SK-N-SH (cell line): ENCODE measurements at regions not wholly inside any gene's neighbourhood (a gene's known extent, or its start where the extent isn't known, plus 50 kb on each side); places are given as distances from the start of the nearest gene placed in this dataset.

ENCODE experiments used
- CTCF ChIA-PET: fragments of 300-600, 350-600 bp; formaldehyde crosslinking; extraction: SDS; loops from one replicate; lab custom pipeline; 2021; lab: Yijun Ruan, JAX
- POLR2A ChIA-PET: fragments of 350-600 bp; sonication (Branson Sonifier 250); formaldehyde crosslinking; extraction: SDS; loops from one replicate; lab custom pipeline; 2020; ENCODE audit warnings: antibody characterized with exemption, inconsistent platforms; lab: Yijun Ruan, JAX
- DNase-seq: peaks from one replicate; pipeline ENCODE4 v3.0.0; 2012
- H2AFZ ChIP-seq: fragments of 200-600 bp; sonication (generic); 2 replicates; pipeline ENCODE4 v1.8.1; 2016; ENCODE audit warnings: antibody characterized with exemption, mild to moderate bottlenecking, low read depth
- H3F3A ChIP-seq: fragments of 200-600 bp; sonication (generic); replicated peaks from 2 replicates; pipeline ENCODE3; 2016; ENCODE audit warnings: antibody characterized with exemption, mild to moderate bottlenecking; ENCODE audit not compliant: insufficient read depth
- H3K27ac ChIP-seq, 2 experiments: fragments of 200-500 bp in 1 of 2; fragments of 200-600 bp in 1 of 2; sonication (Bioruptor generic) in 1 of 2; sonication (generic), shearing (Covaris generic) in 1 of 2; 2 replicates each; pipeline versions ENCODE4 v1.5.1 to v1.6.1; 2014 to 2016; ENCODE audit warnings: low read depth in 2 of 2, inconsistent platforms in 1 of 2, low read length in 1 of 2, mild to moderate bottlenecking in 1 of 2, mixed read lengths in 1 of 2
- H3K27me3 ChIP-seq: fragments of 200-600 bp; sonication (generic), shearing (Covaris generic); 2 replicates; pipeline ENCODE4 v1.6.1; 2016; ENCODE audit warnings: mixed run types; ENCODE audit not compliant: insufficient read depth
- H3K36me3 ChIP-seq, 2 experiments: fragments of 200-500 bp in 1 of 2; fragments of 200-600 bp in 1 of 2; sonication (Bioruptor generic) in 1 of 2; sonication (generic) in 1 of 2; replicated peaks in 1 of 2; 2 replicates each; pipeline versions ENCODE3 to v1.5.1; 2014 to 2016; ENCODE audit warnings: low read length in 1 of 2, mild to moderate bottlenecking in 1 of 2; ENCODE audit not compliant: insufficient read depth in 2 of 2, control insufficient read depth in 1 of 2
- H3K4me1 ChIP-seq, 2 experiments: fragments of 200-500 bp in 1 of 2; fragments of 200-600 bp in 1 of 2; sonication (Bioruptor generic) in 1 of 2; sonication (generic), shearing (Covaris generic) in 1 of 2; 2 replicates each; pipeline versions ENCODE4 v1.5.1 to v1.6.1; 2014 to 2016; ENCODE audit warnings: low read depth in 1 of 2, low read length in 1 of 2, mixed run types in 1 of 2; ENCODE audit not compliant: insufficient read depth in 2 of 2, control insufficient read depth in 1 of 2
- H3K4me2 ChIP-seq: fragments of 200-600 bp; sonication (generic), shearing (Covaris generic); 2 replicates; pipeline ENCODE4 v1.6.1; 2017; ENCODE audit warnings: mixed run types
- H3K4me3 ChIP-seq, 2 experiments: fragments of 200-500 bp in 1 of 2; fragments of 200-600 bp in 1 of 2; sonication (Bioruptor generic) in 1 of 2; sonication (generic), shearing (Covaris generic) in 1 of 2; 2 replicates each; pipeline versions ENCODE4 v1.5.1 to v1.8.1; 2014 to 2016; ENCODE audit warnings: low read depth in 2 of 2, inconsistent platforms in 1 of 2, low read length in 1 of 2, mild to moderate bottlenecking in 1 of 2, mixed read lengths in 1 of 2, moderate library complexity in 1 of 2
- H3K79me2 ChIP-seq: fragments of 200-600 bp; sonication (generic); 2 replicates; pipeline ENCODE4 v1.8.1; 2017; ENCODE audit warnings: mild to moderate bottlenecking; ENCODE audit not compliant: insufficient read depth
- H3K9ac ChIP-seq: fragments of 200-600 bp; sonication (generic); 2 replicates; pipeline ENCODE4 v1.6.1; 2017; ENCODE audit warnings: mixed run types
- H3K9me2 ChIP-seq: fragments of 200-600 bp; sonication (generic); 2 replicates; pipeline ENCODE4 v1.6.1; 2017; ENCODE audit warnings: mixed run types
- H3K9me3 ChIP-seq: fragments of 200-600 bp; sonication (generic); 2 replicates; pipeline ENCODE4 v1.6.1; 2017; ENCODE audit warnings: mixed run types, mild to moderate bottlenecking, moderate library complexity
- H4K20me1 ChIP-seq: fragments of 200-600 bp; sonication (generic); 2 replicates; pipeline ENCODE4 v1.6.1; 2017; ENCODE audit warnings: mild to moderate bottlenecking, mixed run types; ENCODE audit not compliant: insufficient read depth
- EP300 ChIP-seq, 2 experiments: IDR thresholded peaks; 2 replicates each; pipeline versions ENCODE4 v1.4.0 to v1.6.1; 2012; ENCODE audit warnings: borderline replicate concordance in 1 of 2, low read depth in 1 of 2, low read length in 1 of 2
- FOSL2 ChIP-seq: IDR thresholded peaks from 2 replicates; pipeline ENCODE4 v1.4.0; 2012; ENCODE audit warnings: low read depth, mild to moderate bottlenecking, moderate library complexity, borderline replicate concordance
- FOXM1 ChIP-seq: IDR thresholded peaks from 2 replicates; pipeline ENCODE4 v1.4.0; 2012; ENCODE audit warnings: low read depth, mild to moderate bottlenecking
- JUND ChIP-seq: IDR thresholded peaks from 2 replicates; pipeline ENCODE4 v1.4.0; 2012
- MEF2A ChIP-seq: IDR thresholded peaks from 2 replicates; pipeline ENCODE4 v1.4.0; 2012; ENCODE audit warnings: low read depth, borderline replicate concordance
- MXI1 ChIP-seq: IDR thresholded peaks from 2 replicates; pipeline ENCODE4 v1.6.1; 2012; ENCODE audit warnings: mild to moderate bottlenecking, low read depth, low read length, improper control_type of control experiment
- NRF1 ChIP-seq: IDR thresholded peaks from 2 replicates; pipeline ENCODE4 v1.6.1; 2012; ENCODE audit warnings: low read depth, mild to moderate bottlenecking, low read length
- POLR2AphosphoS5 ChIP-seq: IDR thresholded peaks from 2 replicates; pipeline ENCODE4 v1.6.1; 2012; ENCODE audit warnings: low read depth, low read length
- RAD21 ChIP-seq: IDR thresholded peaks from 2 replicates; pipeline ENCODE4 v1.6.1; 2012; ENCODE audit warnings: mild to moderate bottlenecking, low read length
- RFX5 ChIP-seq: IDR thresholded peaks from 2 replicates; pipeline ENCODE4 v1.6.1; 2012; ENCODE audit warnings: mild to moderate bottlenecking, improper control_type of control experiment, low read length
- RXRA ChIP-seq: IDR thresholded peaks from 2 replicates; pipeline ENCODE4 v1.4.0; 2012; ENCODE audit warnings: low read depth, mild to moderate bottlenecking, borderline replicate concordance
- SIN3A ChIP-seq: IDR thresholded peaks from 2 replicates; pipeline ENCODE4 v1.6.1; 2012; ENCODE audit warnings: low read depth, mild to moderate bottlenecking, low read length, moderate library complexity, borderline replicate concordance
- SMC3 ChIP-seq: IDR thresholded peaks from 2 replicates; pipeline ENCODE4 v1.6.1; 2012; ENCODE audit warnings: low read depth, low read length, improper control_type of control experiment
- TAF1 ChIP-seq: IDR thresholded peaks from 2 replicates; pipeline ENCODE4 v1.6.1; 2012; ENCODE audit warnings: low read depth, mild to moderate bottlenecking, low read length, moderate library complexity, borderline replicate concordance
- TEAD4 ChIP-seq: IDR thresholded peaks from 2 replicates; pipeline ENCODE4 v1.4.0; 2012; ENCODE audit warnings: mild to moderate bottlenecking, borderline replicate concordance; ENCODE audit not compliant: insufficient read depth
- WGBS: methylation state at CpG from one replicate; pipeline ENCODE4 v1.1.6; 2017; ENCODE audit warnings: low lambda C conversion rate; 5-methylcytosine and 5-hydroxymethylcytosine counted together
- TF ChIP-seq, protein P1 (sequence below): IDR thresholded peaks from 2 replicates; pipeline ENCODE4 v1.6.1; 2012; ENCODE audit warnings: mild to moderate bottlenecking, low read depth, low read length, moderate library complexity
- TF ChIP-seq, protein P2 (sequence below): IDR thresholded peaks from 2 replicates; pipeline ENCODE4 v1.4.0; 2012; ENCODE audit warnings: low read depth
- TF ChIP-seq, protein P3 (sequence below): IDR thresholded peaks from 2 replicates; pipeline ENCODE4 v1.4.0; 2012; ENCODE audit warnings: low read depth, borderline replicate concordance

DNA sequence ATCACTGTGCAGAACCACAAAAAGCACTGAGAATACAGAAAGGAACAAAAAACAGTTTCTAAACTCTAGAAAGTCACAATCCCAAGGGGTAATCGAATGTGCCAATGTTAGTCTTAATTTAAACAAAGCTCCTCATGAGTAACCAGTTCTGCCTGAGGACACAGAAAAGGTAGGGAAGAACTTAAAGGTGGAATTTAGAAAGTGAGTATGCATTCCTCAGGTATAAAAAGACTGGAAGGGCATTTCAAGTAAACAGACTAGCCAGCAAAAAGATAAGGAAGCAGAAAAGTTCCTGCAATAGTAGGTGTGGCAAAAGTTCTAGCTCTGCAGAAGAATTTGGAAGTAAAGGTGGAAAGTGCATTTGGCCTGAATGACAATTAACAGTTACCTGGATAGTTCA lies 84.6 kb upstream of the DLX6 start:
- no peaks in the 10 kb centered on the region for H3K9me3 ChIP-seq
- H4K20me1 ChIP-seq, result no peaks in the 10 kb centered on the region
- H3K36me3 ChIP-seq, result no peaks in the 10 kb centered on the region
- H2AFZ ChIP-seq, result no peak overlapping the region
- H3K27me3 ChIP-seq, result peaks cover 6% of the 10 kb centered on the region; the same call in 1 of the 2 replicates
- DNase-seq, result no peak
- H3K4me3 ChIP-seq, result no peak overlapping the region
- no peak overlapping the region for H3K27ac ChIP-seq
- WGBS, result 16% methylated on average over 1 of the region's 1 CpG
- no peaks in the 10 kb centered on the region for H3K79me2 ChIP-seq
- no peak overlapping the region for H3K9ac ChIP-seq
- POLR2A ChIA-PET, result no interaction called here
- H3F3A ChIP-seq, result no peaks in the 10 kb centered on the region
- TF ChIP-seq, protein P1, sequence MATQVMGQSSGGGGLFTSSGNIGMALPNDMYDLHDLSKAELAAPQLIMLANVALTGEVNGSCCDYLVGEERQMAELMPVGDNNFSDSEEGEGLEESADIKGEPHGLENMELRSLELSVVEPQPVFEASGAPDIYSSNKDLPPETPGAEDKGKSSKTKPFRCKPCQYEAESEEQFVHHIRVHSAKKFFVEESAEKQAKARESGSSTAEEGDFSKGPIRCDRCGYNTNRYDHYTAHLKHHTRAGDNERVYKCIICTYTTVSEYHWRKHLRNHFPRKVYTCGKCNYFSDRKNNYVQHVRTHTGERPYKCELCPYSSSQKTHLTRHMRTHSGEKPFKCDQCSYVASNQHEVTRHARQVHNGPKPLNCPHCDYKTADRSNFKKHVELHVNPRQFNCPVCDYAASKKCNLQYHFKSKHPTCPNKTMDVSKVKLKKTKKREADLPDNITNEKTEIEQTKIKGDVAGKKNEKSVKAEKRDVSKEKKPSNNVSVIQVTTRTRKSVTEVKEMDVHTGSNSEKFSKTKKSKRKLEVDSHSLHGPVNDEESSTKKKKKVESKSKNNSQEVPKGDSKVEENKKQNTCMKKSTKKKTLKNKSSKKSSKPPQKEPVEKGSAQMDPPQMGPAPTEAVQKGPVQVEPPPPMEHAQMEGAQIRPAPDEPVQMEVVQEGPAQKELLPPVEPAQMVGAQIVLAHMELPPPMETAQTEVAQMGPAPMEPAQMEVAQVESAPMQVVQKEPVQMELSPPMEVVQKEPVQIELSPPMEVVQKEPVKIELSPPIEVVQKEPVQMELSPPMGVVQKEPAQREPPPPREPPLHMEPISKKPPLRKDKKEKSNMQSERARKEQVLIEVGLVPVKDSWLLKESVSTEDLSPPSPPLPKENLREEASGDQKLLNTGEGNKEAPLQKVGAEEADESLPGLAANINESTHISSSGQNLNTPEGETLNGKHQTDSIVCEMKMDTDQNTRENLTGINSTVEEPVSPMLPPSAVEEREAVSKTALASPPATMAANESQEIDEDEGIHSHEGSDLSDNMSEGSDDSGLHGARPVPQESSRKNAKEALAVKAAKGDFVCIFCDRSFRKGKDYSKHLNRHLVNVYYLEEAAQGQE, result no peak
- TF ChIP-seq MEF2A (no peak), FOXM1 (no peak), NRF1 (no peak), SIN3A (no peak), RXRA (no peak), SMC3 (no peak), TAF1 (no peak), EP300 (IDR thresholded peaks at IDR 0.05; ENCODE audit: borderline replicate concordance in 1 of 2, low read depth in 1 of 2, low read length in 1 of 2) (no peak), MXI1 (no peak), FOSL2 (no peak), RAD21 (no peak), POLR2AphosphoS5 (no peak), JUND (no peak), TEAD4 (no peak), RFX5 (no peak)
- TF ChIP-seq, protein P2, sequence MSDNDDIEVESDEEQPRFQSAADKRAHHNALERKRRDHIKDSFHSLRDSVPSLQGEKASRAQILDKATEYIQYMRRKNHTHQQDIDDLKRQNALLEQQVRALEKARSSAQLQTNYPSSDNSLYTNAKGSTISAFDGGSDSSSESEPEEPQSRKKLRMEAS, result no peak
- TF ChIP-seq, protein P3, sequence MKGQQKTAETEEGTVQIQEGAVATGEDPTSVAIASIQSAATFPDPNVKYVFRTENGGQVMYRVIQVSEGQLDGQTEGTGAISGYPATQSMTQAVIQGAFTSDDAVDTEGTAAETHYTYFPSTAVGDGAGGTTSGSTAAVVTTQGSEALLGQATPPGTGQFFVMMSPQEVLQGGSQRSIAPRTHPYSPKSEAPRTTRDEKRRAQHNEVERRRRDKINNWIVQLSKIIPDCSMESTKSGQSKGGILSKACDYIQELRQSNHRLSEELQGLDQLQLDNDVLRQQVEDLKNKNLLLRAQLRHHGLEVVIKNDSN, result no peak
- no peak overlapping the region for H3K4me2 ChIP-seq
- H3K9me2 ChIP-seq, result no peaks in the 10 kb centered on the region
- CTCF ChIA-PET, result no interaction called here
- H3K4me1 ChIP-seq, result no peaks in the 10 kb centered on the region
